Stimulated activated CD8-positive, alpha-beta memory T cell treated with anti-CD3 and anti-CD28 coated beads, Interleukin-15, amount 100 ng/mL, for 1 hour (primary cell): ENCODE measurements at regions not wholly inside any gene's neighbourhood (a gene's known extent, or its start where the extent isn't known, plus 50 kb on each side); places are given as distances from the start of the nearest gene placed in this dataset.

Experiments
- DNase-seq: peaks from one replicate; pipeline ENCODE4 v3.0.0-alpha.2; 2020; ENCODE audit warnings: low read depth

GRCh38 chr2:226680719-226681118 lies 118.9 kb downstream of the IRS1 start:
- DNase-seq: no peak

- no peak for DNase-seq
Measured at GRCh38 chr2:226679389-226680065, 120.1 kb downstream of the IRS1 start.

GRCh38 chr2:226678422-226678821 lies 121.2 kb downstream of the IRS1 start:
- no peak for DNase-seq

GRCh38 chr2:226677080-226677479 lies 122.5 kb downstream of the IRS1 start:
- DNase-seq: no peak

GRCh38 chr2:226676618-226677017 lies 123.0 kb downstream of the IRS1 start:
- no peak for DNase-seq

GRCh38 chr2:226674123-226674522 lies 125.5 kb downstream of the IRS1 start:
- no peak for DNase-seq

GRCh38 chr2:226673314-226673723 lies 126.3 kb downstream of the IRS1 start:
- no peak for DNase-seq

- no peak for DNase-seq
Measured at GRCh38 chr2:226671141-226671676, 128.4 kb downstream of the IRS1 start.

- no peak for DNase-seq
Measured at GRCh38 chr2:226669905-226670304, 129.7 kb downstream of the IRS1 start.

GRCh38 chr2:226669249-226669648 lies 130.4 kb downstream of the IRS1 start:
- no peak for DNase-seq

GRCh38 chr2:226667736-226668135 lies 131.9 kb downstream of the IRS1 start:
- DNase-seq: no peak

- no peak for DNase-seq
Measured at GRCh38 chr2:226665306-226665831, 134.3 kb downstream of the IRS1 start.

- DNase-seq: no peak
Measured at GRCh38 chr2:226664661-226665060, 135.0 kb downstream of the IRS1 start.

- no peak for DNase-seq
Measured at GRCh38 chr2:226664140-226664539, 135.5 kb downstream of the IRS1 start.

GRCh38 chr2:226661789-226662545 lies 137.7 kb downstream of the IRS1 start:
- DNase-seq: no peak

- no peak for DNase-seq
Measured at GRCh38 chr2:226660526-226660925, 139.1 kb downstream of the IRS1 start.

- DNase-seq: no peak
Measured at GRCh38 chr2:226660124-226660523, 139.5 kb downstream of the IRS1 start.

GRCh38 chr2:226659410-226659809 lies 140.2 kb downstream of the IRS1 start:
- DNase-seq: no peak

- DNase-seq: no peak
Measured at GRCh38 chr2:226658555-226658954, 141.1 kb downstream of the IRS1 start.

- DNase-seq: no peak
Measured at GRCh38 chr2:226657340-226658053, 142.1 kb downstream of the IRS1 start.

GRCh38 chr2:226656367-226656766 lies 143.3 kb downstream of the IRS1 start:
- DNase-seq: no peak

- no peak for DNase-seq
Measured at GRCh38 chr2:226655871-226656270, 143.7 kb downstream of the IRS1 start.
